Fibroblast of skin of left quadriceps (primary cell): ENCODE measurements at regions not wholly inside any gene's neighbourhood (a gene's known extent, or its start where the extent isn't known, plus 50 kb on each side); places are given as distances from the start of the nearest gene placed in this dataset.

Experiments
- DNase-seq, 2 experiments: peaks; one replicate each; pipeline ENCODE4 v3.0.0-alpha.2; 2013; ENCODE audit warnings: low read depth in 2 of 2

DNA sequence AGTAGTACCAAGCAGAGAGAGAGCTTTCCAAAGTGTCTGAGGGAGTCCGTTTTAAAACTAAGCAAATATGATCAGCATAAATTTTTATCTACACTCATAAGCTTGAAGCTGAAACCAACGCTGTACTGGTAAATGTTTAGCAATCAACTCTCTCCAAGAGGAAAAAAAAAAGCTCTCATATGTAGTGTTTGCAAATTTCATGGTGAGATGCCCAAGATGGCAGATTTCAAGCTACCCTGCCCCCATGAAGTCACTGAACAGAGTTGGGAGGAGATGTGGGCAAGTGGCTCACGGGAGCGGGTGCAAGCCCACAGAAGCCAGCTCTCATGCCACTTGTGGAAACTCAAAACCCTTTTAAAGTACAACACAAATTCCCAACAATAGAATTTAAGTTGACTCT lies 475.8 kb downstream of the BCAT1 start:
- no peak for DNase-seq

DNA sequence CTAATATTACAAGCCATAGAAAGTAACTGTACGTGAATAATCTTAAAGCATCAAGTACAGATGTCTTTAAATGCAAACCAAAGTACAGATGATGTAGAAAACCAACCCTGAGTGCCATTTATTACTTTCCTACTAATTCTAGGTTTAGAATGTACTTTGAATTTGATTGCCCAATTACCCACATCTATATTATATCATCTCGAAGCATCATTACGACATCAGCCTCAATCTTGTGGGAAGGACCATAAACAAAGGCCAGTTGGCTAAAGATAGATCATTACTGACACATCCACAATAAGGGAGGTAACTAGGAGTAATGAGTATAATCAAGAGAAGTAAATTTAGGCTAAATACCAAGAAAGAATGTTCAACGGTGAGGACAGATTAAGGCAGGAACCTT lies 478.9 kb downstream of the BCAT1 start:
- DNase-seq, result no peak

- no peak for DNase-seq
These were observed 479.8 kb downstream of the BCAT1 start for GRCh38 chr12:24469089-24469488.

GRCh38 chr12:24467226-24467625 lies 481.7 kb downstream of the BCAT1 start:
- no peak for DNase-seq

GRCh38 chr12:24463375-24463774 lies 485.5 kb downstream of the BCAT1 start:
- no peak for DNase-seq

DNA sequence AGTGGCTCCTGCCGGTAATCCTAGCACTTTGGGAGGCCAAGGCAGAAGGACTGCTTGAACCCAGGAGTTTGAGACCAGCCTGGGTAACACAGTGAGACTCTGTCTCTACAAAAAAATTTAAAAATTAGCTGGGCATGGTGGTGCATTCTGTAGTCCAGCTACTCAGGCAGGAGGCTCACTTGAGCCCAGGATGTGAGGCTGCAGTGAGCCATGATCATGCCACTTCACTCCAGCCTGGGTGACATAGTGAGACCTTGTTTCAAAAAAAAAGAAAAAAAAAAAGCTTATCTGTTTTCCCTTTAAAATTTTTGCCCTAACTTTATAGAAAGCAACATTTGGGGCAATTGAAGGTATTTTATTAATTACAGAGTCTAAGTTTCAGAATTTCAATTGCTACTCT lies 486.0 kb downstream of the BCAT1 start:
- DNase-seq, result no peak

GRCh38 chr12:24460506-24460905 lies 488.4 kb downstream of the BCAT1 start:
- no peak for DNase-seq

DNA sequence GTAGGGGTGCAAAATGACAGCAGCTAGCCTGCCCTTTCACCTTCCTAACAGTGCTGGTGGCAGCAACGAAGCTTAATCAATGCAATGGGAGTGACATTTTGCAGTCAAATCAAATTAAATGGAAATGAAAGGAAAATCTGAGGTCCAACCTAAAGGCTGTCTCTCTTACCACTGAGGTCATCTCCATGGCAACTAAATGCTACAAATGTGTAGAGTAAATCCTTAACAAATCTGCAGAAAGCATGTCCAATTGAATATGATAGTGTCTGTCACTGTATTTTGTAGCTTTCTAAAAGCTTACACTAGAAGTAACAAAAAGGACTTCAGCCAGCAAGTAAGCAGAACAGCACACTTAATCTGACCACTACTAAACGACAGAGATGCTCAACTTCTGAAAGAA lies 488.8 kb downstream of the BCAT1 start:
- no peak for DNase-seq

DNA sequence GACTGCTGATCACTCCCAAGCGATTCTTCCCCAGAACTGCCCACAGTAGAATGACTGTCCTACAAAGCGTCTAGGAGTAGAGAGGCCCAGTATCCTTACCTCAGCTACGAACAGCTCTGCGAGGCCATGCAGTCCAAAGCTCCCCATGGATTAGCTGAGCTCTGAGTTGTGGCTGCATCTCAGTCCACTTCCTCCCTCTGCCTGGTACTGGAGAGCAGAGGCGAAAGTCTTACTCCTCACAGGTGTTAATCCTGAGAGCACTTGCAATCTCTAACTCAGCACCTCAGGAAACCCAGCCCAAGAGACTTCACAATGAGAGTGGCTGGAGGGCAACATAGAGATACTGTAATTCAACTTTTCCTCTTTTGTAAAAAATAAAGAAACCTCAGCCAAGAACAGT lies 493.1 kb downstream of the BCAT1 start:
- no peak for DNase-seq

GRCh38 chr12:24447678-24448077 lies 498.2 kb upstream of the SOX5 start:
- no peak for DNase-seq

- DNase-seq, result no peak
These were observed 496.8 kb upstream of the SOX5 start for GRCh38 chr12:24446287-24446686.

- DNase-seq, result no peak
These were observed 495.2 kb upstream of the SOX5 start for GRCh38 chr12:24444634-24445033.

DNA sequence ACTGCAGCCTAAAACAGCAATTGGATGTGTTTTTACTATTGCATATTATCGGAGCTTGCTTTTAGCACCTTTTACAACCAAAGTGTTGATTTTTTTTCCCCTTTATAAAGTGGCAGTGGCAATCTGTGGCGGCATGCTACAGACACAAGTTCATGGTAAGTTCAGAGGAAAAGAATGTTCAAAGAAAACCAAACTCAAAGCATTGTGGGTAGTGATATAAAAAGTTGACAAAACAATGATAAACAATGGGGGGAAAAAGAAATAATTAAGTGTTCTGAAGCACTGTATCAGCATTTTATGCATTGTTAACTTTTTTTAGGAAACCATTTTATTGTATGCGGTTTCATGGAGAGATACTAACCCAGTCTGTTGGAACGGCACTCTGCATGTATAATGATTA lies 492.0 kb upstream of the SOX5 start:
- DNase-seq, result no peak

- DNase-seq, result no peak
These were observed 487.2 kb upstream of the SOX5 start for GRCh38 chr12:24436667-24437066.

- no peak for DNase-seq
These were observed 482.4 kb upstream of the SOX5 start for GRCh38 chr12:24431872-24432271.

DNA sequence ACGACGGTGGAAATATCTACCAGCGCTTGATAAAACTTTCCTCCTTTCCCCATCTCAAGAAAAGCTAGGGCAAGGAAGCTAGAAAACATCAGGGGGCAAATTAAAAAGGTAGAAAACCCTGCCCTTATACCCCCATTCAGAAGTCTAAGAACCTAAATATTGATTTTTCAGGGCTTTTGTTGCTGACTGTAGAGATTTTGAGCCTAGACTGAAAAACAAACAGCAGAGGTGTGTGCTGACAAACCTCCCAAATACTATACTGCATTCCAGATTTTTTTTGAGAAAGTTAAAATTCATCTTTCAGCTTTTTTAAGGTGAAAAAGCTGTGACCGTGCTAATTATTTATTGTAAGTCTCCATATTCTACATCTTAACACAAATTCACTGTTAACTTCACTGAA lies 478.3 kb upstream of the SOX5 start:
- DNase-seq, result no peak

GRCh38 chr12:24425601-24425970 lies 476.1 kb upstream of the SOX5 start:
- no peak for DNase-seq

DNA sequence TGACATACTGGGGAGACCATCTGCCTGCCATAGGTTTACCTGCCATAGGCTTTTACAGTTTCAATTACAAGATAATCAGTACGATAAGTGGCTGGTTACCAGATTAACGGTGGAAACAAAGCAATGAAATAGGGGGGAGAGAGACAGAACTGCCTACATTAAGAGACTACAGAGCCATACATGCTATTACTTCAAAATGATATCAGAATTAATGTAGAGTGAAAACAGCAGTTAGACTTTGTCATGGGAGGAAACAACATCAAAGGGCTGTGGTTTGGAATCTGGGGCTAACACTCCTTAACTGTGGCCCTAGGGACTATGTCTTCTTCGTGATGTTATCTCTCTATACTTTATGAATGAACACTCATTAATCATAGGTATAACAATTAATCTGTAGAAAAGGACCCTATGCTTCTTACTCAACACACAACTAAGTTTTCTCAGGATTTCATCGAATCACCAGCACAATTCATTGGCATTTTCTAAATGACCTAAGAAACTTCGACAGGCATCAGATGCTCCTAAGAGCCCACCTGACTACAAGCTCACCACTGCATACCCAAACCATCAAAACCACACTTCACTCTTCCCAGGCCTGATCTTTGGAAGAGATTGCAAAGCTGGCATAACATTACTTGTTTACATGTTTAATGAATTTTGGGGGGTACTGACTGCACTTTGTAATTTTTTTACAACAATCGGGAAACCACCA lies 475.6 kb upstream of the SOX5 start:
- DNase-seq, result no peak

DNA sequence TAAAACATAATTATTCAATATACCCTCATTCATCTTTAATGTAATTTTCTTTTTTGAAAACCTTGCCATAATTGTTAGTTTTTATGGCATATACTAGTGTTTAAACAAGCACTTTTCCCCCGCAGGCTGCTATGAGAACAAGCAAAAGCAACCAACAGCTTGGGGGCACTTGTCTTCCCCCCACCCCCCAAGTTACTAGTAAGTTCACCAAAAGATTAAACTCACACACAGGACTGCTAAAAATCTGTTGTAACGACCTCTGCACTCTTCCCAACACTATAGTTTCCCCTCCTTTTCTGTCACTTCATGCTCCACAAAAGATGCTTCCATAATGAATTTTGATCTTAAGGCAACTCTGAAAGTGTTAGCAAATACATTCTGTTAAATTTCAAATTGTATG lies 474.9 kb upstream of the SOX5 start:
- no peak for DNase-seq

DNA sequence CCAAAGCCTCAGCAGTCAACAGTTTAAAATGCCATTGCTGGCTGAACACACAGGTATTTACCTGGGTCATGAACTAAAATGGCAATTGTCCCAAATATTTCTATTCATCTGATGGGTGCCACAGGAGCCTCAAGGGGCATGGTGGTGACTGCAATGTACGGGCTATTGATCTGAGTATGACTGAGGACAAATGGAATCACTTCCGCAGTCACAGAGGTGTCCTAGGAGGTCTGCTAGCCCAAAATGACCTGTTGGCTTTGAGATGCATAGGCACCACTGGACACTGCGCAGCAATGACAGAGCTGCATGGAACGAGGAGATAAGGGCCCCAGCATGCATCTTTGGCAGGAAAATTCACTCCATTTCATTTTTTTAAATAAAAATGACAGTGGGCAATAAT lies 474.1 kb upstream of the SOX5 start:
- DNase-seq, result no peak

GRCh38 chr12:24421759-24422158 lies 472.3 kb upstream of the SOX5 start:
- no peak for DNase-seq

GRCh38 chr12:24418157-24418556 lies 468.7 kb upstream of the SOX5 start:
- DNase-seq, result no peak

- no peak for DNase-seq
These were observed 467.1 kb upstream of the SOX5 start for GRCh38 chr12:24416423-24417109.

DNA sequence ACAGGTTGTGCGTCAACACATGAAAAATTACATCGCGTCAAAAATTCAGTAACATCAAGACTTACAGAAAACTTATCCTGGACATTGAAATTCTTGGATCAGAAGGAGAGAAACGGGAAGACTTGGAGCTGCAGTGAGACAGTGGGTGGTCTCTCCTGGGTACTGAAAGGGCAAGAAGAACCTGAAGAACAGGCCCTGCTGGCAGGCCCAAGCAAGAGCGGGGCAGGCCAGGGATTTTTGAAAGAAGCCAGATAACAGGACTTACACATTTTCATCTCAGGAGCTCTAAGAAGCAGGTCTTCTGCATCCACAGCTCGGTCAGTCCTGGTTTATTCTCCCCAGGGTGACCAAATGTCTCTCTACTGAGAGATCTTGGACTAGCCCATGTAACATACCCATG lies 466.5 kb upstream of the SOX5 start:
- DNase-seq, result no peak
